Epidermal melanocyte (primary cell): ENCODE measurements at regions not wholly inside any gene's neighbourhood (a gene's known extent, or its start where the extent isn't known, plus 50 kb on each side); places are given as distances from the start of the nearest gene placed in this dataset.
"Not testable (repeated sequence)": the region's sequence is repeated elsewhere in the genome, so short reads cannot be mapped to it uniquely, and the experiment has no call there.

Experiments
- DNase-seq: peaks from one replicate; pipeline ENCODE4 v3.0.0; 2011; ENCODE audit warnings: low spot score; ENCODE audit not compliant: insufficient read length

DNA sequence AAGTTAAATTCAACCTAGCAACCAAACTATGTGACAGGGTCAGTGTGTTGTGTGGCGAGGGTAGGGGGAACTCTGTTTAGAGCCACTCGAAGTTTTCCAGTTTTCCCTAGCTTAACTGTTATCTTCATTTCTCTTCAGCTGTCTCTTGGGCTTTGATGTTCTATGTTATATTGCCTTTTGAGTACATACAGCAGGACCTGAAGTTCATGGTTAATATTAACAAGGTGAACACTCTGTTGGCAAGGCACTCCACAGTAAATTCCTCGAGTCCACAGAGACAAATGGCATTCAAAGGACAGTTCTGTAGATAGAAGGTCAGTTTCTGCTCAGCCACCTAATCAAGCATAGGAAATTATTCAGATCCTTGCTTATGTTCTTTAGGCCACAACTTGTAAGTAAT lies 147.9 kb upstream of the DPH6 start:
- DNase-seq = no peak

DNA sequence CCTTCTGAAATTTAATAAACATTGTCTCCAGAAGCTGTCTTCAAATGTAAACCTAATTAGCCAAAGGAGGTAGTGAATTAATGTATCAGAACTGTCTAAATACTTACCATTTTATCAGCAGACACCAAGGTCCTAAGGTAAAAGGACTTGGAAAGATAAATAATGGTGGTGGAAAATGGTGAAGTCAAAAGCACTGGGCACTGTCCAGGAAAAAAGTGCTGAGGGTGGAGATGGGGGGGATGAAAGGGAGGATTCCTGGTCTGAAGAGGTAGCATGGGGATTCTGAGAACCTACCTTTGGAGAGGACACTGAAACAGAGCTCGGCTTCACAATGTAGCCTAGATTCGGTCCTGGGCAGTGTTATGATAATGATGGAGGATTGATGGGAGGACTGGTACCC lies 149.0 kb upstream of the DPH6 start:
- no peak for DNase-seq

DNA sequence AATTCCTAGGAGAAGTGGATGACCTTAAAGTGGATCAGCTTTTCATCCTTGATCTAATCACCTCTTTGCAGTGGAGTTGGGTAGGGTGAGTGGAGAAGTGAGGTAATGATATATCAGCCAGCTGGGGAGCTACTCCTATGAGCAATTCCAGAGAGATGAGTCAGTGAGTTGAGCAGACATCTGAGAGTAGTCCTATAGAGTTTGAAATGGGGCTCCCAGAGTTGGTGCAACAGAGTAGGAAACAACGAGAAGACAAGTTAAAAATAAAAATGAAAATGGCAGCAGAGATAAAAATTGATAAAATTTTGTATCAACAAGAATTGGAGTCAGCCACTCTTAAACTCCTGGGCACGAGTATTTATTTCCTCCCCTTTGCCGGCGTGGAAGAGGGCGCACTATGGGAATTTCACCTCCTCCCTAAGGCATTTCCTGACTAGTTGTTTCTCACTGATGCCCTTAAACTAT lies 150.8 kb upstream of the DPH6 start:
- no peak for DNase-seq

DNA sequence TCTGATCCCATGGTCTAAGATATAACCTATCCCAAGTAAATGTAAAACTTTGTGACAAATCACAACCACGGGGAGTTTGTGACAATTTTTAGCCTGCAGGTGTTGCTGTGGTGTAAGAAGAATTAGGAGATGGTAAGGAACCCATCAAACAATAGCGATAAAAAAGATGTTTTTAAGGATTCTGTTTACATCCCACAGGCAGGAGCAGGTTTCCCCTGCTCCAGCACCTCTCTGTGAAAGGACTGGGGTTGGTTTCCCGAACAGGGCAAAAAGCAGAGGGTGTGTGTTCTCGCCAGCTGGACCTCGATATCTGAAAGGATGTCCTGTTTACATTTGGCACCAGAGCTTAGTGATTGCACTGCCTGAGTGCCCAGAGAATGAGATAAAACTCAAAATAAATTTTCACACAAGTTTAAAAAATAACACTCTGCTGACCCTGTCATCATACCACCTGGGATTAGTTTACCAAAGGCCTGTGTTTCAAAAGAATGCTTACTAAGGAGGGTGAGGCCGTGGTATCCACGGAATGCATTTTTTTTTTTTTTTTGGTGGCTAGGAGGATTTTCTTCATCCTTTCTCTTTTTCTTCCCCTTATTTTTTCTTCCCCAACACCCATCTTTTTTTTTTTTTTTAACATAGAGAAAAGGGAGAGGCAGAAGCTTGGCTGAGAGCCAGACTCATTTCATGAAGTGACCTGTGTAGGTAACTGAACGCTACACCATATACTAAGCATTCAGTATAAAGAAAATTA lies 151.8 kb upstream of the DPH6 start:
- DNase-seq = no peak

DNA sequence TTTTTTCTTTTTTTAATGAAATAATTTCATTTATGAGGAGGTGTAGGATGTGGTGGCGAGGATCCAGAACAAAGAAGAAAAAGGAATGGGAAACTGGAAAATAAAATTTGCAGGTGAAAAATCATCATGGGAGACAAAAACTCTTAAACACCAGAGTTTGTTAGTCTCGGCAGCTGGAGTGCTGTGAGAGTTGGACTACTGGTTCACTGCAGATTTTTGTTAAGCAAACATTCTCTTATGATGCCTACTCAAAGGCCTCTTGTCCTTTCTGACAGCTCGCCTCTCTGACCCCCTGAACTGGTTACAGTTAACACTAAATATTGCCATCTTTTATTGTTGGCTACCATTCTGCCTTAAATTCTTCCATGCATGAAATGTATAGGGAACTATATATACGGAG lies 152.4 kb upstream of the DPH6 start:
- DNase-seq = no peak

DNA sequence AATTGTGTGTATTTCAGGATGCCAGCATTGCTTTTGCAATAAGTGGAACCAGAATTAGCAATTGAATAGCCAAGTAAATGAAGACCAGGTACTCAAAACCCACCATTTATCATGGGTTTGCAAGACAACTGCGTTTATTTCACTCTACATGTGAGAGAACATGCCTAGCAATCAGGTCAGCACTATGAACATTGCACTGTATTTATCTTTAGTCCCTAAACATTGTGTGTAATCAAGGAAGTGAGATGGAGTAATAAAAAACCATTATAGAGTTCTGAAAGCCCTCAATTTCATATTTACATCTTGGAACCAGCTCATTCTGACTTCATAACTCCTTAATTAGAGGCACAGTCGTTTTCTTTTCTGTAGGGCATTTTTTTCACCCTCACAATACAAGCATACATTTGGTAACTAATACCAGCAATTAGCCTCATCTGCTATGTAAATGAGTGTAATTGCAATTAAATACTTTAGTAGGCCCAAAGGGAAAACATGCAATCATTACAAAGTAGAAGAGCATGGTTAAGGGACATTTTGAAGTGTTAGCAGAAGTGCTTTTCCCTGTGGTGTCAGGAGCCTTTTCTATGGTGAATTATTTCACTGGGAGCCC lies 153.1 kb upstream of the DPH6 start:
- DNase-seq = no peak

DNA sequence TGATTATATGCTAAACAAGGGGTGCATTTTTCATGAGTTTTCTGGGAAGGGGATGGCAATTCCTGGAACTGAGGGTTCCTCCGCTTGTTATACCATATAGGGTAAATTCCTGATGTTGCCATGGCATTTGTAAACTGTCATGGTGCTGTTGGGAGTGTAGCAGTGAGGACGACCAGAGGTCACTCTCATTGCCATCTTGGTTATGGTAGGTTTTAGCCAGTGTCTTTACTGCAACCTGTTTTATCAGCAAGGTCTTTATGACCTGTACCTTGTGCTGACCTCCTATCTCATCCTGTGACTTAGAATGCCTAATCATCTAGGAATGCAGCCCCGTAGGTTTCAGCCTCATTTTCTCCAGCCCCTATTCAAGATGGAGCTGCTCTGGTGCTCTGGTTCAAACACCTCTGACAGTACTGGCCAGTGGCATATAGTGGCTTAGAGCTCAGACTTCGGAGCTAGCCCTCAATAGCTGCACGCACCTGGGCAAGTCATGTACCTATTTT lies 154.2 kb upstream of the DPH6 start:
- not testable (repeated sequence) for DNase-seq

DNA sequence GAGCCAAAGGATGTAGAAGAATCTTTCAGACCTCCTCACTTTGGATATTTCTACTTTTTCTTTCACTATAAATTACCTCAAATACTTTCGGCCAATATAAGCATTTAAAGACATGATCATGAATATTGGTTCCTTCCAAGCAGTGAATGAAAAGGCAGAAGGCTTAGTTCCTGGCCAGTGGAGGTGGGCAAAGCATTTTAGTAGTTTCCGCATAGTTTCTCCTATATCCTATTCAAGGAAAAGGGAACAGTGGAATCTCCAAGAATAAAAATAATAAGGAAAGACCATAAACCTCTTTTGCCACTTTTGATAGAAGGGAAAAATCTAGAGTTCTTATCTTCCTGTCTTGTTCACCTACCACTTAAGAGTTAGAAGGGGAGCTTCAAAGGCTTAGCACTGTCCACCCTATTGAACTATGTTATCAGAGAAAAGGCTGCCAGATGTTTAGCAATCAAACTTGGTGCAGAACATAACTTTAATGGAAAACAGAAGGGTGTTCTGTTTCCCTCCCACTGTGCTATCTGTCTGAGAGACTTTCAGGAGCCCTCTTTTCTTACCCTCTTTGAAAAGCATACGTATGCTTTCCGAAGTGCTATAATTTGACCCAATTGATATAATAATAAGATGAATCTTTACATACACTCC lies 155.6 kb upstream of the DPH6 start:
- no peak for DNase-seq

DNA sequence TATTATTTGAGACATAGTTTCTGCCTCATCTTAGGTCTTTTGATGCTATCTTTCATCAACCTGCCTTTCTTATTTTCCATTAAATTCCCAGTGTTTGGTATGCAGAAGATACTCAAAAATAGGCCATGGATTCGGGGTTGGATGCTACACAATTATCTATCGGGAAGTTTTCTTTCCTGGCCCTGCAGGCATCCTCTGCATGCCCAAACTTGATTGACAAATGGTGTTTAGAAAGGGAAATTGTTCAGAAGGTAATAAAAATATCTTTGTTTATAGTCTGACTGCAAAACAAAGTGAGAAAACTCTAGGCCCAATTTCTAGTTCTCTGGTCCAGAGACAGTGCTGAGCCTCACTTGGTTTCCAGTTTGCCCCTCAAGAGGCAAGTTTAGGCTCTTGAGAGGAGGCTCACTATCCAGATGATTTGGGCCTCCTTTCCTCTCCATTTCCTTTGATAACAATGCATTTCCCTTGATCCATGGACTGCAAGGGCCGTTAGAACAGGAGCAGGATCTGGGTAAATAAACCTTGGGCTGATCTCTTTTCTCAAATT lies 157.1 kb upstream of the DPH6 start:
- DNase-seq = no peak

DNA sequence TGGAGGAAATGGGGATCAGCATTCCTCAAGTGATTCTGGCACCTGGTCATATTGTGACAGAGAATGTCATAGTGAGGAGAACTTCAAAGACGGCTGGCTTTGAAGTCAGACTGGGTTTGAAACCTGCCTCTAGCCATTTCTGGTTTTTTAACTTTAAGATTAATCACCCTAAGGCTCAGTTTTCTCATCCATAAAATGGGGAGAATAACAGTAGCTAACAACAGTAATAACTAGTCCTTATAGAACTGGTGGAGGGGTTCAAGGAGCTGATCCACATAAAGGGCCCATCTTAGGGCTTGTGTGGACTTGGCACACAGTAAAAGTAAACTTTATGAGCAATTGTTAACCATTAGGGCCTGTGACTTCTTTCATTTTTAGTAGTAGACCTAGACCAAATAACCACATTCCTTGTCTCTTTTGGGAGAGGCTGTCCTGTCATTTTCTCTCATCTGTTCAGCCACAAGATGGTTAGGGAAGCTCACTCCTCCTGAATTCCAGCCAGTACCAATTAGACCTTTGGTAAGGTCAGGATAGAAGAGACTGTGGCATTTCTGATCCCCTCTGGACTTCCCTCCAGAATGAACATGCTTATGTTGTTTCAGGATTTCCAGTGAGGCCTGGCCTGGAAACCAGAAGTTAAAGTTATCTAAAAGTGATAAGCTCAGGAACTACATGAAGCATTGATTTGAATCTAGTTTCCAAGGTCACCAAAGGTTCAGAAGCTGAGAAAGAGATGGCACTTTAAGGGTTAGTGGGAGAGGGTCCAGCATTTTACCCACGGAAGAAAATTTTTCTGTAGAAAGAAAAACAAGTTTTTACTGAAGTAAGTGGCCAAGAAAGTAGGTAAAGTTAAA lies 159.3 kb upstream of the DPH6 start:
- no peak for DNase-seq

DNA sequence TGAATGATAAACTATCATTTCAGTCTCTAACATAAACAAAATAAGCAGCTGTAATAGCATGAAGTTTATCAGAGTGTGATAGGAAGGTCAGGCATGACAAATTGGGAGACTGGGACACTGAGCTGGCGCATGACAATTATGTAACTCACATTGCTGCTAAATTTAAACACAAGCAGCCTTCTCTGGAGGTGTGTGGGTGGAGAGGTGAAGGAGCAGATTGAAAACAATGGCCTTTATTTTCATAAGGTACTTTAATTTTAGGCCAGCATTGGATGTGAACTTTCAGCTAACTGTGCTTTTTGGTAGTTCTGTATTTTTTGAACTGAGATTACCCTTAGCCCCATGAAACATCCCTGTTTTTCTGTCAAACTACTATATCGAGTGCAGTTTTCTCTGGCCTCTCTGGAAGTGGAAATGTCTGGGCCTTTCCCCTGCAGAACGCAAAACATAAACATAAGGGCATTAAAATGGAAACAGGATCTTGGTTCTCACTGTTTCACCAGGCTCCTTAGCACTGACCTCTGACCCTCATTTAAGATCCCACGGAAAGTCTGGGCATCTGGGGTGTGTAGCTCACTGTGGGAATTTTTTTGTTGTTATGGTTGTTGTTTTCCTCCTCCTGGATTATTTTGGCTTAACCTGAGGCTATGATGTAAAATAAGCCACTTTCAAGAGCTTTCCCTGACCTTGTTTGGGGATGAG lies 160.1 kb upstream of the DPH6 start:
- DNase-seq = no peak

DNA sequence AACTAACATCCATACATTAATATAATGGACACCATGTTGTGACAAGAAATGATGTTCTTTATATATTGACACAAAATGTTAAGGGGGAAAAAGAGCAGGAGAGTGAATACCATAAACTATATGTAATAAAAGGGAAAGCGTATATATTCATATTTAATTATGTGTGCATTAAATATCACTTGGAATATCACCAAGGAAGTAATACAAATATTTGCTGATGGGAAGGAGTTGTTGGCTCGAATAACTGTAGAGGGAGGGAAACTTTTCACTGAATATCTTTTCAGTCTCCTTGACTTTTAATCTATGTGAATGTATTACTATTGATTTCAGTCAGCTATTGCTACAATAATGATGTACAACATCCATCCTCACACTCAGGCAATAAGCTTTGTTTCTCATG lies 167.0 kb upstream of the DPH6 start:
- no peak for DNase-seq

DNA sequence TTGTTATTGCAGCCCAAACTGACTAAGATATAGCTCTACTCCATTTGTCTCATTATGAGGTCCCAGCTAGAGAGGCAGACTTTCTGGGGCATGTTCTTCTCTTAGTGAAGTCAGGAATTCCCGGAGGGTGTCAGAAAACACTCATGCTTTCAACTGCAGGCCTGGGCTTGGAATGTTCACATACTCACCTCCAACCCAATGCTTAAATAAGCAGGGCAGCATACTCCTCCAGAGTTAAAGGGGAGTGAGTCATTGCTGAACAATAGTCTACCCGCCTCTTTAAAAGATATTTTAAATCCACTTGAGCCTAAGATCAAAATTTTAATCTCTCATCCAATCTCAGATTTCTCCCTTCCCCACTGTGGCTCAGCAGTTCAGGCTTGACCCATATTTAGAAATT lies 167.8 kb upstream of the DPH6 start:
- no peak for DNase-seq

DNA sequence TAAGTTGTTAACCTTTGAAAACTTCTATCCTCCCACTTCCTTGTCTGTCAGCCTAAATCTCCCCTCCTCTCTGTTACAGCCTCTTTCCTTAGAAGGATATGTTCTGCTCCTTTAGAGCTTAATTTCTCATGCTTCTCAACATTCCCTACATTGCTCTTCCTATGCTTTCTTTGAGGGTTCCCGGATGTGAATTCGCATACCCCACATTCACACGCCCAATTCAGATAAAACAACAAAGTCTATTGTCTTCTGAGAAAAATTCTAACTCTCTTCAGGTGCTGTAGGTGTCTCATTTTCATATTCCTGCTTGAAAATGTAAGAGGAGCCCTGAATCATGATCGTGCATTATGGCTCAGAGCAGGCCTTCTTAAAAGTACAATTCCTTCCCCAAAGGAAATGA lies 171.8 kb upstream of the DPH6 start:
- no peak for DNase-seq

DNA sequence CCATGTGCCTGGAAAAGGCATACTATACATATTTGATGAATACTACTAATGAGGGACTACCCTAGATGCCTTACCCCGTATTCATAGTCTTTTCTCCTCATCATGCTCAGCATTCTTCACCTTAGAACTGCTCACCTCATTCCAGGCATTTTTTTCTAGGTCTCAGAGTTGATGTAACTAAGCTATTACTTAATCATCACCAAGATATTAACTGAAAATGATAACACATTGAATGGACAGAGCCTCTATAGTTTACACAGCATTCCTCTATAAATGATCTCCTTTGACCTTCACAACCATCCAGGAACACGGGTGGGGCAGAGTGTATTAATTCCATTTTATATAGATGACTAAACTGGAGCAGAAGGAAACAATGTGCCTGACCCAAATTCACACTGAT lies 174.1 kb upstream of the DPH6 start:
- no peak for DNase-seq

DNA sequence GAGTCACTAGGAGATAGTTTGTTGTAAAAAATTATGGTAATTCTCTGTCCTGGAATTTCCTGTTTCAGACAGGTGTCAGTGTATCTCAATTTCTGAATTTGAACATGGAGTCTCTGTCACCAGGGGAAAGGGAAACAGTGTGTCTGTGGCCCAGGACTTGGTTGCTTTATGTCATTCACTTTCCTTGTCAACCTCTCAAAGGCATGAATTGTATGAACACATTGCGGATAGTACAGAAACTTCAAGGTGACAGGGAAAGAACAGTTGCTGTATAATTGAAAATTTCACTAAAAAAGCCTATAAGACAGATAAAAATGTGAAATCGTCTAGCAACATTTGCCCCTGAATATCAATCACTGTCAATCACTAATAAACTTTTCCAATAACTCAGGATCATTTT lies 175.0 kb upstream of the DPH6 start:
- no peak for DNase-seq

DNA sequence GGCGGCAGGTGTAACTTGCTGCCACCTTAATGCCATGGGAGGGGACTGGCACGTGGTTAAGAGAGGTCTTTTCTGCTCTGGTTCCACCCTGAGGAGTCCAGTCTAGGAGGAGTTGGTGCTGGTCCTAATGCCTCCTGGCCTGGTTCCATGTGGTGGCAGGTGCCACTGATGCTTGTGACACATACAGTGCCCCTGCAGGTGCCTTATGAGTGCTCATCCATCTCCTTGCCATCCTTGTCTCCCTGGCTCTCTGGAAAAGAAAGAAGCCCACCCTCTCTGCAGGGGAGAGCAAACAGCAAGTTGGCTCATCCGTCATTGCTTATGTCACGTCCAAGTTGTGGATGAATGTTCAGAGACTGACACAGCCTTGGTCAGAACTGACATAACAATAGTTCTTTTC lies 175.8 kb upstream of the DPH6 start:
- no peak for DNase-seq

DNA sequence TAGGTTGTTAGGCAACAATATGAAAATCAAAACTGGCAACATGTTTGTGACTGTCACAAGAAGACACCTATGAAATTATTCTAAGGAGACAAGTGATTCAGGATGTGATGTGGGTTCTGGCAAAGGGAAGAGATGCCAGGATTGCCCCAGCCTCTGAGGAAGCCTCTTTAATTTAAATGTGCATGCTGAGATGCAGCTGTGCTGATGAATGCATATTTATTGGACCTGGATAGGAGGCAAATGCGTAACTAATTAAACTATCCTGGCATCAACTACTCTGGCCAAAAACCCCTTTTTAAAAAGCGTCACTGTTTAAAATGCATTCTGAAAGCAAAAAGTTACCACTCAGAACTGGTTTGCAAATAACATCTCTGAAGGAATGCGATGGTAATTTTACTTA lies 176.5 kb upstream of the DPH6 start:
- DNase-seq = no peak

DNA sequence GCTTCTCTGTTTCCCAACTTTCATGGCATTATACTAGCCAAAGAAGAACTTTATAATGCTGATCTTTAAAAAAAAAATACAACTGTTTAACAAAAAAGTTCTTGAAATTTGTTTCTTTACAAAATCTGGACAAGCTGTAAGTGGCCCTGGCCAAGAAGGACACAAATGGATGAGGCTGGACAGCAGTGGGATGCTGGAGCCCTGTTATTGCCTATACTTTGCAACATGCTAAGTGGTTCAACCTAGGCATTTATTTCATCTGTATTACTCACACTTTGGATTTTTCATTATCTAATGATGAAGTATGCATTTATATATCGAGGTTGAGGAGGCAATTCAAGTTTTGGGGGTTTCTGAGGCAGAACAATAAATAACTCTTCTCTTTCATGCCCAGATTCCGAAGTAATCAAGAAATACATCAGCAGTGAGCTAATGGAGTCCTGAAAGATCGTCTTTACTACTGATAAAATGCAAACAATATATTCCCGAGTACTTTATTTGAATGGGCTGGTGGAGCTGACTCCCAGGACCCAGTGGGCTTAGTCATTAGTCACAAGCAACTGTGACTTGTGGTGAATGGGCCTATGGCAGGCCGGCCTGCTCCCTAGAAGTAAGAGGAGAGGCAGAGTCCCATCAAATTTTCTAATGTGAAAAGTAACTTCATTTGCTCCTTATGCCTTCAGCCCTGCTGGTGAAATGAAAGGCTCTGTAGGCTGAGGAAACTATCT lies 177.3 kb upstream of the DPH6 start:
- no peak for DNase-seq

DNA sequence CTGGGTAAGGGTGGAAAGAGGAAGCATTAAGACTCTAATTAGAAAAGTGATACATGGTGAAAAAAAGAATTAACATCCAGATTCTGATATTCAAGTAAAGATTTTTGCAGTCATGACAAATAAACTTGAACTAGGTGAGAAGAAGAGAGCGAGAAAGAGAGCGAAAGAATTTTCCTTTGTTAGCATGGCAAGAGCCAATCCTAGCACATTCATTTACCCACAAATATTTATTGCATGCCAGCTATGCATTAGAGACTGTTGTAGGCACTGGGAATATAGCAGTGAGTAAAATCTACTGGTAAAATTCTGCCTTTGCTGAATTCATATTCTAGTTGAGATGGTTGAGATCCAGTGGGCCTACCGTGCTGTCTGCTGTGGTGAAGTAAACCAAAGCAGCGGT lies 177.9 kb upstream of the DPH6 start:
- DNase-seq = no peak
